H1 (cell line): ENCODE measurements at regions not wholly inside any gene's neighbourhood (a gene's known extent, or its start where the extent isn't known, plus 50 kb on each side); places are given as distances from the start of the nearest gene placed in this dataset.

Experiments
- CTCF ChIA-PET: fragments of 300-600 bp; sonication (Branson Sonifier 250); formaldehyde crosslinking; loops from one replicate; lab custom pipeline; 2021; ENCODE audit not compliant: partially characterized antibody; lab: Charles Lee
- POLR2A ChIA-PET: fragments of 300-600 bp; sonication (Branson Sonifier 250); formaldehyde crosslinking; loops from one replicate; lab custom pipeline; 2021; ENCODE audit warnings: inconsistent platforms; ENCODE audit not compliant: partially characterized antibody; lab: Charles Lee
- DNase-seq, 2 experiments: peaks; one replicate each; pipeline versions ENCODE4 v3.0.0 to v3.0.0-alpha.2; 2010 to 2022; ENCODE audit warnings: low spot score in 2 of 2, low read depth in 1 of 2, mixed read lengths in 1 of 2
- FAIRE-seq: peaks from 2 replicates; lab custom pipeline; 2011; peaks lifted over from hg19 to GRCh38; lab: Jason Lieb, UNC
- H2AFZ ChIP-seq: 2 replicates; pipeline ENCODE4 v1.8.1; 2012; ENCODE audit warnings: low read length, inconsistent platforms
- H2AK5ac ChIP-seq: 2 replicates; pipeline ENCODE4 v1.6.1; 2013; ENCODE audit warnings: low read depth, low read length
- H2BK120ac ChIP-seq: replicated peaks from 2 replicates; pipeline ENCODE3; 2013; ENCODE audit warnings: low read depth, low read length, inconsistent platforms
- H2BK12ac ChIP-seq: 2 replicates; pipeline ENCODE4 v1.6.1; 2013; ENCODE audit warnings: low read depth, low read length
- H2BK15ac ChIP-seq: 2 replicates; pipeline ENCODE4 v1.6.1; 2013; ENCODE audit warnings: low read length
- H2BK20ac ChIP-seq: 2 replicates; pipeline ENCODE4 v1.6.1; 2013; ENCODE audit warnings: low read length
- H2BK5ac ChIP-seq: 2 replicates; pipeline ENCODE4 v1.6.1; 2013; ENCODE audit warnings: low read depth, low read length
- H3K14ac ChIP-seq: 2 replicates; pipeline ENCODE4 v1.6.1; 2013; ENCODE audit warnings: inconsistent platforms; ENCODE audit not compliant: insufficient read length
- H3K18ac ChIP-seq: 2 replicates; pipeline ENCODE4 v1.6.1; 2013; ENCODE audit warnings: low read length; ENCODE audit errors: extremely low read depth
- H3K23ac ChIP-seq: 2 replicates; pipeline ENCODE4 v1.6.1; 2013; ENCODE audit warnings: inconsistent platforms; ENCODE audit not compliant: insufficient read length
- H3K23me2 ChIP-seq: 2 replicates; pipeline ENCODE4 v1.6.1; 2013; ENCODE audit warnings: low read depth, low read length
- H3K27ac ChIP-seq: 2 replicates; pipeline ENCODE4 v1.6.1; 2011; ENCODE audit warnings: low read depth, low read length, inconsistent platforms
- H3K27me3 ChIP-seq, 4 experiments: replicated peaks in 1 of 4; 1 replicate in 1 of 4; 2 replicates in 3 of 4; pipeline versions ENCODE4 v1.6.1 to v1.8.1; 2011 to 2013; ENCODE audit warnings: low read length in 3 of 4, mild to moderate bottlenecking in 3 of 4, inconsistent platforms in 2 of 4, mixed read lengths in 2 of 4, moderate library complexity in 1 of 4; ENCODE audit not compliant: control insufficient read depth in 3 of 4, insufficient read depth in 3 of 4; ENCODE audit errors: extremely low read depth in 1 of 4
- H3K36me3 ChIP-seq, 4 experiments: 2 replicates each; pipeline versions ENCODE4 v1.6.1 to v1.8.1; 2011 to 2013; ENCODE audit warnings: mild to moderate bottlenecking in 4 of 4, low read length in 3 of 4, moderate library complexity in 2 of 4, control low read depth in 1 of 4, inconsistent platforms in 1 of 4; ENCODE audit not compliant: insufficient read depth in 4 of 4, control insufficient read depth in 2 of 4
- H3K4ac ChIP-seq: replicated peaks from 2 replicates; pipeline ENCODE3; 2013; ENCODE audit warnings: low read length, low read depth, mixed read lengths, inconsistent platforms; ENCODE audit not compliant: insufficient read length
- H3K4me1 ChIP-seq, 4 experiments: replicated peaks in 1 of 4; 1 replicate in 1 of 4; 2 replicates in 3 of 4; pipeline versions ENCODE4 v1.6.1 to v1.8.1; 2011 to 2013; ENCODE audit warnings: low read length in 3 of 4, inconsistent platforms in 2 of 4, mixed read lengths in 1 of 4; ENCODE audit not compliant: insufficient read depth in 4 of 4, control insufficient read depth in 3 of 4
- H3K4me2 ChIP-seq, 2 experiments: 2 replicates each; pipeline versions ENCODE4 v1.6.1 to v1.8.1; 2011 to 2013; ENCODE audit warnings: low read depth in 2 of 2, low read length in 2 of 2, control low read depth in 1 of 2, inconsistent platforms in 1 of 2, mild to moderate bottlenecking in 1 of 2; ENCODE audit not compliant: insufficient read depth in 1 of 2
- H3K4me3 ChIP-seq, 4 experiments: fragments of 200-600, 300-600 bp in 1 of 4; sonication (generic), shearing (Covaris generic), sonication (Bioruptor Twin) in 1 of 4; 2 replicates each; pipeline versions ENCODE4 v1.5.1 to v1.8.1; 2011 to 2016; ENCODE audit warnings: low read length in 4 of 4, low read depth in 3 of 4, control low read depth in 2 of 4, inconsistent platforms in 2 of 4, mild to moderate bottlenecking in 2 of 4, mixed read lengths in 1 of 4, moderate library complexity in 1 of 4; ENCODE audit not compliant: insufficient read depth in 2 of 4; ENCODE audit errors: extremely low read depth in 1 of 4
- H3K56ac ChIP-seq: replicated peaks from 2 replicates; pipeline ENCODE3; 2013; ENCODE audit warnings: low read depth, mild to moderate bottlenecking, mixed read lengths, low read length, inconsistent platforms; ENCODE audit not compliant: insufficient read length
- H3K79me1 ChIP-seq: 2 replicates; pipeline ENCODE4 v1.6.1; 2013; ENCODE audit warnings: low read depth, low read length, control low read depth
- H3K79me2 ChIP-seq, 2 experiments: 2 replicates each; pipeline versions ENCODE4 v1.6.1 to v1.8.1; 2012 to 2013; ENCODE audit warnings: low read length in 2 of 2, mild to moderate bottlenecking in 2 of 2, inconsistent platforms in 1 of 2; ENCODE audit not compliant: insufficient read depth in 2 of 2, control insufficient read depth in 1 of 2
- H3K9ac ChIP-seq, 4 experiments: replicated peaks in 1 of 4; 1 replicate in 1 of 4; 2 replicates in 3 of 4; pipeline versions ENCODE4 v1.6.1 to v1.8.1; 2011 to 2013; ENCODE audit warnings: low read depth in 3 of 4, low read length in 3 of 4, control low read depth in 2 of 4, mild to moderate bottlenecking in 2 of 4, moderate library complexity in 2 of 4, inconsistent platforms in 1 of 4; ENCODE audit errors: extremely low read depth in 1 of 4
- H3K9me3 ChIP-seq, 2 experiments: 2 replicates each; pipeline versions ENCODE4 v1.6.1 to v1.8.1; 2012 to 2013; ENCODE audit warnings: mild to moderate bottlenecking in 2 of 2, moderate library complexity in 2 of 2, control low read depth in 1 of 2, inconsistent platforms in 1 of 2, low read depth in 1 of 2, low read length in 1 of 2, mixed read lengths in 1 of 2; ENCODE audit not compliant: insufficient read depth in 2 of 2
- H4K20me1 ChIP-seq, 2 experiments: replicated peaks in 1 of 2; 2 replicates each; pipeline versions ENCODE3 to v1.8.1; 2011 to 2013; ENCODE audit warnings: inconsistent platforms in 2 of 2, low read length in 2 of 2, mild to moderate bottlenecking in 1 of 2; ENCODE audit not compliant: insufficient read depth in 2 of 2, control insufficient read depth in 1 of 2
- H4K5ac ChIP-seq: 2 replicates; pipeline ENCODE4 v1.6.1; 2013; ENCODE audit warnings: low read length, low read depth, mixed read lengths, inconsistent platforms; ENCODE audit not compliant: insufficient read length
- H4K8ac ChIP-seq: 2 replicates; pipeline ENCODE4 v1.8.0; 2013; ENCODE audit warnings: mild to moderate bottlenecking, moderate library complexity, low read length, inconsistent platforms; ENCODE audit not compliant: insufficient read depth; ENCODE audit errors: extremely low read depth
- H4K91ac ChIP-seq: replicated peaks from 2 replicates; pipeline ENCODE3; 2013; ENCODE audit warnings: low read length, mixed read lengths, inconsistent platforms; ENCODE audit not compliant: insufficient read length
- ATF3 ChIP-seq: IDR thresholded peaks from 2 replicates; pipeline ENCODE4 v1.6.1; 2011; ENCODE audit warnings: low read depth, mild to moderate bottlenecking, low read length; ENCODE audit not compliant: insufficient read depth
- CBX5 ChIP-seq: fragments of 300-800, 300-1000 bp; sonication (generic); IDR thresholded peaks from 2 replicates; pipeline ENCODE4 v1.7.1; 2016; ENCODE audit warnings: antibody characterized with exemption, low read length, low read depth
- E2F6 ChIP-seq: IDR thresholded peaks from 2 replicates; pipeline ENCODE4 v1.6.1; 2012; ENCODE audit warnings: inconsistent platforms
- EGR1 ChIP-seq: IDR thresholded peaks from 2 replicates; pipeline ENCODE4 v1.6.1; 2011; ENCODE audit warnings: low read depth, low read length, borderline replicate concordance
- KDM5A ChIP-seq: fragments of 200-600 bp; IDR thresholded peaks from 2 replicates; pipeline ENCODE4 v1.7.1; 2012; ENCODE audit warnings: mild to moderate bottlenecking, low read length, inconsistent platforms, mixed read lengths
- POLR2AphosphoS5 ChIP-seq: IDR thresholded peaks from 2 replicates; pipeline ENCODE4 v1.6.1; 2011; ENCODE audit warnings: low read depth, low read length
- RXRA ChIP-seq: IDR thresholded peaks from 2 replicates; pipeline ENCODE4 v1.6.1; 2011; ENCODE audit warnings: low read depth, mild to moderate bottlenecking, low read length, moderate library complexity; ENCODE audit not compliant: insufficient read depth
- TAF7 ChIP-seq: optimal IDR thresholded peaks from 2 replicates; pipeline ENCODE3; 2011; ENCODE audit warnings: low read depth, mild to moderate bottlenecking, inconsistent platforms, low read length, moderate library complexity, borderline replicate concordance
- ZNF274 ChIP-seq: IDR thresholded peaks from 2 replicates; pipeline ENCODE4 v1.7.0; 2012; ENCODE audit warnings: low read length, borderline replicate concordance; ENCODE audit errors: extremely low read depth
- WGBS, 2 experiments: shearing (Covaris generic) in 1 of 2; methylation state at CpG; one replicate each; pipeline versions ENCODE4 v1.1.6 to v1.1.7; 2013 to 2015; ENCODE audit warnings: low lambda C conversion rate in 2 of 2, mixed read lengths in 2 of 2, inconsistent platforms in 1 of 2, low coverage in 1 of 2, missing lambda C conversion rate in 1 of 2; ENCODE audit not compliant: insufficient replicate concordance in 2 of 2, insufficient coverage in 1 of 2, insufficient read length in 1 of 2; ENCODE audit errors: extremely low coverage in 1 of 2, missing lambda C conversion rate in 1 of 2; 5-methylcytosine and 5-hydroxymethylcytosine counted together

GRCh38 chr5:32842813-32843530 is 131.9 kb downstream of the NPR3 start:
- Histone ChIP-seq H3K18ac (no peak overlapping the region), H3K36me3 (no peaks in the 10 kb centered on the region), H4K91ac (no peak overlapping the region), H4K5ac (no peak overlapping the region), H3K4me3 (no peak overlapping the region), H3K27ac (no peak overlapping the region), H2BK5ac (no peak overlapping the region), H3K4me2 (no peak overlapping the region), H3K9ac (no peak overlapping the region), H3K14ac (no peak overlapping the region), H3K4me1 (no peaks in the 10 kb centered on the region), H2BK120ac (no peak overlapping the region), H3K56ac (no peak overlapping the region), H3K23me2 (no peaks in the 10 kb centered on the region), H3K23ac (no peak overlapping the region), H3K27me3 (peaks cover 0 to 1% (median 0%) of the 10 kb centered on the region in 4 experiments; a peak in 1 of 7 replicates), H2AK5ac (no peak overlapping the region), H2BK20ac (no peak overlapping the region), H2AFZ (no peak overlapping the region), H3K79me1 (no peaks in the 10 kb centered on the region), H3K4ac (no peak overlapping the region), H4K20me1 (no peaks in the 10 kb centered on the region), H3K9me3 (no peaks in the 10 kb centered on the region), H4K8ac (no peak overlapping the region), H2BK15ac (no peak overlapping the region), H2BK12ac (no peak overlapping the region), H3K79me2 (no peaks in the 10 kb centered on the region)
- WGBS, 2 experiments = 73% methylated on average over 8 of the region's 8 CpGs; no CpG with 5 or more reads in 1 of the 2 experiments
- CTCF ChIA-PET = interaction anchor here (0.9 to 2.8 kb wide), 2 partner anchors 10 to 12 kb away, joined by 4 to 12 read pairs; no protein-coding TSS in a partner anchor
- DNase-seq (no peak), FAIRE-seq (no peak)
- POLR2A ChIA-PET = interaction anchor here (0.7 kb wide), 1 partner anchor 24 kb away, joined by 4 read pairs; no protein-coding TSS in a partner anchor
- TF ChIP-seq TAF7 (no peak), ATF3 (no peak), POLR2AphosphoS5 (no peak), ZNF274 (no peak), KDM5A (no peak), E2F6 (no peak), CBX5 (no peak), EGR1 (no peak), RXRA (no peak)
